ENCODE measurements at regions not wholly inside any gene's neighbourhood (a gene's known extent, or its start where the extent isn't known, plus 50 kb on each side); places are given as distances from the start of the nearest gene placed in this dataset.

- no peak for TF ChIP-seq CTCF (IDR thresholded peaks at IDR 0.05)
- H3K27me3 ChIP-seq, result no peaks in the 10 kb centered on the region
- no peak for ATAC-seq
- no peaks in the 10 kb centered on the region for H3K36me3 ChIP-seq
- H3K4me3 ChIP-seq, result no peak overlapping the region
- no peaks in the 10 kb centered on the region for H3K4me1 ChIP-seq
- intact Hi-C loops (cut with DNase I), result no loop called here
- H3K27ac ChIP-seq, result no peak overlapping the region
- no peaks in the 10 kb centered on the region for H3K9me3 ChIP-seq
- DNase-seq, result no peak
Measured at GRCh38 chr13:42373048-42373812, 101.3 kb downstream of the AKAP11 start.

DNA sequence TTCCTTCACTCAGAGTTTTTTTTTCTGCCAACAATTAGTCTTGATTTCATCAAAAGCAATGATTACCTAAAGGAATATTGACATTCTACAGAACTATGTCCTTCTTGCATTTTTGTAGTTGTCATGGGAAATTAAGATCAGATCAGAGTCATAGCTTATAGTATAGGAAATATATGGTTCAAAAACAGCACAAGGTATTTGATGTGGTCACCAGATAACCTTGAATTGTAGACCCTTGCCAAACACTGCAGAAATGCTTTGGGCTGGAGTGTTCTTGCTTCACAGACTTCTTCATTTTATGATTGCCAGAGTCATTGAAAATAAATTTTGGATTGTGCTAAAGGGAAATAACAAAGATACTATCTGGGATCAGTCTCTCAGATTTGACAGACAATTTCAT lies 103.7 kb downstream of the AKAP11 start:
- no peak for ATAC-seq
- no peaks in the 10 kb centered on the region for H3K27me3 ChIP-seq
- no peaks in the 10 kb centered on the region for H3K4me1 ChIP-seq
- no peaks in the 10 kb centered on the region for H3K36me3 ChIP-seq
- no peak for TF ChIP-seq CTCF (IDR thresholded peaks at IDR 0.05)
- intact Hi-C loops (cut with DNase I), result no loop called here
- H3K4me3 ChIP-seq, result no peak overlapping the region
- no peaks in the 10 kb centered on the region for H3K9me3 ChIP-seq
- no peak overlapping the region for H3K27ac ChIP-seq
- DNase-seq, result no peak

DNA sequence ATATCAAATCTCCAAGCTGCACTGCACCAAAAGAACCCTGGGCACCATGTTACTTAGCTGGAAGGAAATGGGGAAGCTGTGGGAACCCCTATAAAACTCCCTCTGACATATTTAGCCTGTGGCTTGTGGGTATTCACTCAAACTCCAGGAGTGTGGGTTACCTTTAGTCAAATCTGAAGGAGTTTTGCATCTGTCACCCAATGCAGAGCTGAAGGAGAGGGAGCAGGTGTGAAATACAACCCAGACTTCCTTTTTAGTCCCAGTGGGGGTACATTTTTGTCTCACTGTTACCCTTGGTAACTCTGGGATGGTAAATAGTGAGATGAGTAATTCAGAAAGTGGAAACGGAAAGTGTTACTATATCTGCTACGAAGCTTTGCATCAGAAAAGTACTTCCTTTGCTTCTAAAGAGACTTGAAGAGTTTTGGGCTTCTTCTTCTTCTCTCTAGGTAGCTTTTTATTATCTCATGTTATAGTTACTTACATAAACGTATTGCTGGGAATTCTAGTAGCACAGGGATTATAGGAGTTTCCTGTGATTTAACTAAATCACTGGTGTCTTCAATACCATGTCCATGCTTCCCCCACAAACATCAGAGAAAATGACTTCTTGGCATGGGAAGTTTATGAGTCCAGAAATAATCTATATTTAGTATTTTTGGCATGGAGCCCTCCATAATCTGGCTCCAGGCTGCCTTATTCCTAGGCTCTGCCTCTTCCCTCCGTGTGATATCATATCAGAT lies 105.9 kb downstream of the AKAP11 start:
- Histone ChIP-seq H3K9me3 (no peaks in the 10 kb centered on the region), H3K36me3 (no peaks in the 10 kb centered on the region), H3K4me1 (no peaks in the 10 kb centered on the region), H3K27ac (no peak overlapping the region), H3K4me3 (no peak overlapping the region), H3K27me3 (no peaks in the 10 kb centered on the region)
- no peak for DNase-seq
- intact Hi-C loops (cut with DNase I), result no loop called here
- ATAC-seq, result no peak
- TF ChIP-seq CTCF (IDR thresholded peaks at IDR 0.05), result no peak

DNA sequence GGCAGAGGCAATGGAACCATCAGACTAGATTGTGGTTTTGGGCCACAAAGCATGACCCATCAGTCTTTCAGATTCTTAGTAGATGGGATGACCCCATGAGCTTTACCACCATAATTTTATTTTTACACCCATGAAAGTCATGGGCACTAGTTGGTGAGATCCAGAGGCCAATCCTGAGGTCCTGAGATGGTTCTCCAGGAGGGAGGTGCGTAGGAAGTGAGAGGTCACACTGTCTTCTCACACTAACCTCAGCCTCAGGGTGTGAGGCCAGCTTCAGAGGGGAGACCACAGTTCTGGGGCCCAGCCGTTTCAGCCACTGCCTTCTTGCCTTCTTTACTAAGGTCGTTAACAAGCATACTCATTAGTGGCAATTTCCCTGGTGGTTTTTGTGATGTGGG lies 106.4 kb downstream of the AKAP11 start:
- no peak for TF ChIP-seq CTCF (IDR thresholded peaks at IDR 0.05)
- no peak for ATAC-seq
- DNase-seq, result no peak
- no peaks in the 10 kb centered on the region for H3K36me3 ChIP-seq
- H3K4me1 ChIP-seq, result no peaks in the 10 kb centered on the region
- no peaks in the 10 kb centered on the region for H3K9me3 ChIP-seq
- no peak overlapping the region for H3K4me3 ChIP-seq
- intact Hi-C loops (cut with DNase I), result no loop called here
- no peaks in the 10 kb centered on the region for H3K27me3 ChIP-seq
- H3K27ac ChIP-seq, result no peak overlapping the region

DNA sequence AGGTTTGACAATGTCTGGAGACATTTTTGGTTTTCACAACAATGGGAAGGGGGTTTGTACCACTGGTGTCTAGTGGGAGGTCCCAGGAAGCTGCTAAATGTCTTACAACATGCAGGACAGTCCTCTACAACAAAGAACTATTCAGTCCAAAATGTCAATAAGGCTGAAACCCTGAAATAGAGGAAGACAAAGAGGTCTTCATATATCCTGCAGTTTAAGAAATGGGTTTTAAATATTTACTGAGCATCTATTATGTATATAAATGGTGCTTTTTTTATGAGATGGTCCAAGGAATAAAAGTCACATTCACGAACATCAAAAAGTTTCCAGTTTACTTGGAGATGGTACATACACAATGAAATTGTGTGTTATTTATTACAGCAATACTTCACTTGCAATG lies 107.3 kb downstream of the AKAP11 start:
- Histone ChIP-seq H3K4me3 (no peak overlapping the region), H3K36me3 (no peaks in the 10 kb centered on the region), H3K27me3 (no peaks in the 10 kb centered on the region), H3K27ac (no peak overlapping the region), H3K9me3 (no peaks in the 10 kb centered on the region), H3K4me1 (no peaks in the 10 kb centered on the region)
- TF ChIP-seq CTCF (IDR thresholded peaks at IDR 0.05), result no peak
- intact Hi-C loops (cut with DNase I), result no loop called here
- ATAC-seq, result no peak
- no peak for DNase-seq

Measured in upper lobe of right lung (tissue), 1 donor.